ENCODE measurements at regions not wholly inside any gene's neighbourhood (a gene's known extent, or its start where the extent isn't known, plus 50 kb on each side); places are given as distances from the start of the nearest gene placed in this dataset.

DNA sequence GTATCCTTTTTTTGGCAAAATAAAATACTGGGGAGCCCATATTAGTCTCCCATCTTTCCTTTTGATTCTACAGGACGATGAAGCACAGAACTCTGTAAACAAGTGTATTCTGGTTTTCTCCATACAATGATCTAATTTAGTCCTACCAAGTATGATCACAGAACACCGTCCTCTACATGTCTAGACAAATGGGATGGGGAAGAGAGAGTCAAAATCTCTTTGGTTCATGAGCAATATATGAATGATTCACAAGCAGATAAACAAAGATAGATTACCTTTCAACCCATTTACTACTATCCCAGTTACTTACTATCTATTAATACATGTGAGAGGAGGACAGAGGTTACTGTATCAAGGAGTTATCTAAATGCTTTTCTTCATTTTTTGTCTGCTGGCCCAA is 352.4 kb upstream of the ACVR2A start:
- DNase-seq (no peak), ATAC-seq (ENCODE audit: low read depth) (no peak)
- H3K4me3 ChIP-seq (ENCODE audit: control extremely low read depth in 1 of 5, extremely low read depth in 1 of 5, insufficient read depth in 1 of 5, low read depth in 2 of 5, low read length in 4 of 5) = no peak overlapping the region
- H3K4me2 ChIP-seq (replicated peaks; ENCODE audit: low read depth, low read length, poor library complexity, severe bottlenecking) = no peak overlapping the region
- TF ChIP-seq EZH2 (IDR thresholded peaks at IDR 0.05; ENCODE audit: borderline replicate concordance, insufficient read depth, low read depth, low read length, poor library complexity, severe bottlenecking) = no peak
- TF ChIP-seq, protein P1, sequence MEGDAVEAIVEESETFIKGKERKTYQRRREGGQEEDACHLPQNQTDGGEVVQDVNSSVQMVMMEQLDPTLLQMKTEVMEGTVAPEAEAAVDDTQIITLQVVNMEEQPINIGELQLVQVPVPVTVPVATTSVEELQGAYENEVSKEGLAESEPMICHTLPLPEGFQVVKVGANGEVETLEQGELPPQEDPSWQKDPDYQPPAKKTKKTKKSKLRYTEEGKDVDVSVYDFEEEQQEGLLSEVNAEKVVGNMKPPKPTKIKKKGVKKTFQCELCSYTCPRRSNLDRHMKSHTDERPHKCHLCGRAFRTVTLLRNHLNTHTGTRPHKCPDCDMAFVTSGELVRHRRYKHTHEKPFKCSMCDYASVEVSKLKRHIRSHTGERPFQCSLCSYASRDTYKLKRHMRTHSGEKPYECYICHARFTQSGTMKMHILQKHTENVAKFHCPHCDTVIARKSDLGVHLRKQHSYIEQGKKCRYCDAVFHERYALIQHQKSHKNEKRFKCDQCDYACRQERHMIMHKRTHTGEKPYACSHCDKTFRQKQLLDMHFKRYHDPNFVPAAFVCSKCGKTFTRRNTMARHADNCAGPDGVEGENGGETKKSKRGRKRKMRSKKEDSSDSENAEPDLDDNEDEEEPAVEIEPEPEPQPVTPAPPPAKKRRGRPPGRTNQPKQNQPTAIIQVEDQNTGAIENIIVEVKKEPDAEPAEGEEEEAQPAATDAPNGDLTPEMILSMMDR (IDR thresholded peaks at IDR 0.05) = no peak
- no peaks in the 10 kb centered on the region for H3K9me3 Mint-ChIP-seq (ENCODE audit: insufficient read depth)
- no peak overlapping the region for H3K9ac ChIP-seq (ENCODE audit: low read length)
- intact Hi-C loops (cut with micrococcal nuclease) = no loop called here
- no peaks in the 10 kb centered on the region for H3K79me2 ChIP-seq (ENCODE audit: control insufficient read depth, insufficient read depth, low read length)
- no peak overlapping the region for H3K27ac ChIP-seq (ENCODE audit: low read length in 2 of 2)
- no peaks in the 10 kb centered on the region for H3K4me1 Mint-ChIP-seq
- H3K4me1 ChIP-seq (ENCODE audit: control insufficient read depth in 2 of 2, insufficient read depth in 2 of 2, low read length in 2 of 2) = no peaks in the 10 kb centered on the region
- no peaks in the 10 kb centered on the region for H4K20me1 ChIP-seq (ENCODE audit: control insufficient read depth, insufficient read depth, low read length, poor library complexity, severe bottlenecking)
- no peak overlapping the region for H3K27ac Mint-ChIP-seq
- H3K9me3 ChIP-seq (ENCODE audit: control extremely low read depth in 1 of 3, control insufficient read depth in 2 of 3, insufficient read depth in 1 of 3, low read length in 2 of 3) = no peaks in the 10 kb centered on the region
- no peaks in the 10 kb centered on the region for H3K27me3 Mint-ChIP-seq
- WGBS (ENCODE audit: insufficient coverage) = no CpG with 5 or more reads among the region's 2 CpGs
- CTCF ChIA-PET = no interaction called here
- H3K27me3 ChIP-seq (replicated peaks in 1 of 4; ENCODE audit: control extremely low read depth in 1 of 4, control insufficient read depth in 3 of 4, insufficient read depth in 4 of 4, low read length in 3 of 4) = no peaks in the 10 kb centered on the region
- H3K4me3 Mint-ChIP-seq = no peak overlapping the region
- POLR2A ChIA-PET = no interaction called here
- no peak overlapping the region for H2AFZ ChIP-seq (ENCODE audit: insufficient read depth, low read depth, low read length, poor library complexity, severe bottlenecking)
- no peaks in the 10 kb centered on the region for H3K36me3 ChIP-seq (replicated peaks in 1 of 2; ENCODE audit: control extremely low read depth in 1 of 2, control insufficient read depth in 1 of 2, extremely low read depth in 1 of 2, insufficient read depth in 2 of 2, low read length in 1 of 2)

- Histone ChIP-seq H3K4me1 (ENCODE audit: control insufficient read depth in 2 of 2, insufficient read depth in 2 of 2, low read length in 2 of 2) (no peaks in the 10 kb centered on the region), H3K4me2 (replicated peaks; ENCODE audit: low read depth, low read length, poor library complexity, severe bottlenecking) (no peak overlapping the region), H3K36me3 (replicated peaks in 1 of 2; ENCODE audit: control extremely low read depth in 1 of 2, control insufficient read depth in 1 of 2, extremely low read depth in 1 of 2, insufficient read depth in 2 of 2, low read length in 1 of 2) (no peaks in the 10 kb centered on the region), H3K79me2 (ENCODE audit: control insufficient read depth, insufficient read depth, low read length) (no peaks in the 10 kb centered on the region), H4K20me1 (ENCODE audit: control insufficient read depth, insufficient read depth, low read length, poor library complexity, severe bottlenecking) (no peaks in the 10 kb centered on the region), H3K27me3 (replicated peaks in 1 of 4; ENCODE audit: control extremely low read depth in 1 of 4, control insufficient read depth in 3 of 4, insufficient read depth in 4 of 4, low read length in 3 of 4) (no peaks in the 10 kb centered on the region), H3K9me3 (ENCODE audit: control extremely low read depth in 1 of 3, control insufficient read depth in 2 of 3, insufficient read depth in 1 of 3, low read length in 2 of 3) (no peaks in the 10 kb centered on the region), H3K9ac (ENCODE audit: low read length) (no peak overlapping the region), H2AFZ (ENCODE audit: insufficient read depth, low read depth, low read length, poor library complexity, severe bottlenecking) (no peak overlapping the region), H3K4me3 (ENCODE audit: control extremely low read depth in 1 of 5, extremely low read depth in 1 of 5, insufficient read depth in 1 of 5, low read depth in 2 of 5, low read length in 4 of 5) (no peak overlapping the region), H3K27ac (ENCODE audit: low read length in 2 of 2) (no peak overlapping the region)
- DNase-seq (no peak), ATAC-seq (ENCODE audit: low read depth) (no peak)
- WGBS (ENCODE audit: insufficient coverage) = no CpG with 5 or more reads among the region's 2 CpGs
- Mint-ChIP-seq H3K4me1 (no peaks in the 10 kb centered on the region), H3K27ac (no peak overlapping the region), H3K9me3 (ENCODE audit: insufficient read depth) (no peaks in the 10 kb centered on the region), H3K4me3 (no peak overlapping the region), H3K27me3 (no peaks in the 10 kb centered on the region)
- ChIA-PET POLR2A (no interaction called here), CTCF (interaction anchor here (0.6 kb wide), 1 partner anchor 136 kb away, joined by 3 read pairs; no protein-coding TSS in a partner anchor)
- intact Hi-C loops (cut with micrococcal nuclease) = no loop called here
- TF ChIP-seq, protein P1 (IDR thresholded peaks at IDR 0.05) = no peak
- TF ChIP-seq EZH2 (IDR thresholded peaks at IDR 0.05; ENCODE audit: borderline replicate concordance, insufficient read depth, low read depth, low read length, poor library complexity, severe bottlenecking) = no peak
Observed at GRCh38 chr2:147491506-147491905, 353.3 kb upstream of the ACVR2A start.
